Left ventricle myocardium inferior (tissue), 1 donor: ENCODE measurements at regions not wholly inside any gene's neighbourhood (a gene's known extent, or its start where the extent isn't known, plus 50 kb on each side); places are given as distances from the start of the nearest gene placed in this dataset.

Experiments
- DNase-seq: peaks from one replicate; pipeline ENCODE4 v3.0.0-alpha.2; 2020
- H3K27ac ChIP-seq: fragments of 200-600 bp; replicated peaks from 2 replicates; pipeline ENCODE4 v1.8.0; 2021
- H3K27me3 ChIP-seq: fragments of 200-600 bp; 2 replicates; pipeline ENCODE4 v1.8.0; 2021; ENCODE audit warnings: low read depth
- H3K36me3 ChIP-seq: fragments of 200-600 bp; 2 replicates; pipeline ENCODE4 v1.8.0; 2021
- H3K4me1 ChIP-seq: fragments of 200-600 bp; 2 replicates; pipeline ENCODE4 v1.8.0; 2021
- H3K4me3 ChIP-seq: fragments of 200-600 bp; 2 replicates; pipeline ENCODE4 v1.8.0; 2021; ENCODE audit warnings: mild to moderate bottlenecking, moderate library complexity
- H3K9me3 ChIP-seq: fragments of 200-600 bp; replicated peaks from 2 replicates; pipeline ENCODE4 v1.8.0; 2021
- intact Hi-C: fragments of 100-400 bp; cut with micrococcal nuclease; formaldehyde crosslinking; loops from one replicate; pipeline ENCODE4 v1.11.0; 2022
- TF ChIP-seq, protein P1 (sequence below): fragments of 200-600 bp; IDR thresholded peaks from 2 replicates; pipeline ENCODE4 v1.8.0; 2021; ENCODE audit warnings: antibody characterized with exemption, mild to moderate bottlenecking, borderline replicate concordance
- donor health status: DM: no; HTN: yes; CAD: no; lungs with severe emphysema.

DNA sequence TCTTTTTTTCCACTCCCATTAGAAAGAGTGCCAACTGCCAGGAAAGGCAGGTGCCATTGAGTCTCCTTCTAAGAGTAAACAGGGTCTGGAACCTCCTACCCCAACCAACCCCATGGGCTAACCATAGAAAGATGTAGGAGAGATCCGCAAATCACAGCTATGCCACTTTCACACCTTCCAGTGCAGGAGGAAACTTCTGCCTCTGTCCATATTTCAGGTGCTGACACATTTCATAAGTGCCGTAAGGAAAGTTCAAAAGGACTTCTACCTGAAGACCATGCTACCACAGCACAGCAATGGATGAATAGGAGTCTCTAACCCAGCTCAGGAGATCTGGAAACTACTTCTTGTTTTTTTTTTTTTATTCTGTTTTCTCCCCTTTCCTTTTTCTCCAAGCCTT, 145.8 kb downstream of the FBXO8 start:
- no peak overlapping the region for H3K4me3 ChIP-seq
- H3K36me3 ChIP-seq: no peaks in the 10 kb centered on the region
- no peak for DNase-seq
- H3K27me3 ChIP-seq: no peaks in the 10 kb centered on the region
- intact Hi-C loops: no loop called here
- TF ChIP-seq, protein P1, sequence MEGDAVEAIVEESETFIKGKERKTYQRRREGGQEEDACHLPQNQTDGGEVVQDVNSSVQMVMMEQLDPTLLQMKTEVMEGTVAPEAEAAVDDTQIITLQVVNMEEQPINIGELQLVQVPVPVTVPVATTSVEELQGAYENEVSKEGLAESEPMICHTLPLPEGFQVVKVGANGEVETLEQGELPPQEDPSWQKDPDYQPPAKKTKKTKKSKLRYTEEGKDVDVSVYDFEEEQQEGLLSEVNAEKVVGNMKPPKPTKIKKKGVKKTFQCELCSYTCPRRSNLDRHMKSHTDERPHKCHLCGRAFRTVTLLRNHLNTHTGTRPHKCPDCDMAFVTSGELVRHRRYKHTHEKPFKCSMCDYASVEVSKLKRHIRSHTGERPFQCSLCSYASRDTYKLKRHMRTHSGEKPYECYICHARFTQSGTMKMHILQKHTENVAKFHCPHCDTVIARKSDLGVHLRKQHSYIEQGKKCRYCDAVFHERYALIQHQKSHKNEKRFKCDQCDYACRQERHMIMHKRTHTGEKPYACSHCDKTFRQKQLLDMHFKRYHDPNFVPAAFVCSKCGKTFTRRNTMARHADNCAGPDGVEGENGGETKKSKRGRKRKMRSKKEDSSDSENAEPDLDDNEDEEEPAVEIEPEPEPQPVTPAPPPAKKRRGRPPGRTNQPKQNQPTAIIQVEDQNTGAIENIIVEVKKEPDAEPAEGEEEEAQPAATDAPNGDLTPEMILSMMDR: no peak
- H3K9me3 ChIP-seq: no peaks in the 10 kb centered on the region
- no peaks in the 10 kb centered on the region for H3K4me1 ChIP-seq
- no peak overlapping the region for H3K27ac ChIP-seq

DNA sequence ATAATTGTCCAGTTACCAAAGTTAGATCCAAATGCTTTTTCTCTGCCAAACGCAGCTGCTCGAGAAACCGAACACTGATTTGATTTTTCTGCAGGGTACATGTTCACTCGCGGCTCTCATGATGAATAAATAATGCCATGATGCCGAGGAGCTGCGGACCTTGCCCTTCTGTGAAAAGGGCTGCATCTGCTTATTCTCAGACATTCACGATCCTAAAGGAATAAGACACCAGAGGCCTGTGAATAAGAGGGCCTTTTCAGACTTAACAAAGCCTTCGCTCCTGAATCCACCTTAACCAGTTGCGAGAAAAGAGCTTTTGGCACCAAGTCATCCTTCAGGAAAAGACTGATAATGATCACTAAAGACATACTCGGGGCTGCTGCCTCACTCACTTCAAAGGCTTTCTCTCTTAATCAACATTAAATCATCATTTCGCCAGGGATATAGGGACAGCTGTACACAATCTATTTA, 147.5 kb downstream of the FBXO8 start:
- peak overlapping the region; percentile 20 for H3K27ac ChIP-seq
- DNase-seq: no peak
- intact Hi-C loops: no loop called here
- H3K4me1 ChIP-seq: no peaks in the 10 kb centered on the region
- H3K36me3 ChIP-seq: no peaks in the 10 kb centered on the region
- H3K9me3 ChIP-seq: no peaks in the 10 kb centered on the region
- TF ChIP-seq, protein P1: no peak
- no peaks in the 10 kb centered on the region for H3K27me3 ChIP-seq
- peak overlapping the region; percentile 58 for H3K4me3 ChIP-seq

DNA sequence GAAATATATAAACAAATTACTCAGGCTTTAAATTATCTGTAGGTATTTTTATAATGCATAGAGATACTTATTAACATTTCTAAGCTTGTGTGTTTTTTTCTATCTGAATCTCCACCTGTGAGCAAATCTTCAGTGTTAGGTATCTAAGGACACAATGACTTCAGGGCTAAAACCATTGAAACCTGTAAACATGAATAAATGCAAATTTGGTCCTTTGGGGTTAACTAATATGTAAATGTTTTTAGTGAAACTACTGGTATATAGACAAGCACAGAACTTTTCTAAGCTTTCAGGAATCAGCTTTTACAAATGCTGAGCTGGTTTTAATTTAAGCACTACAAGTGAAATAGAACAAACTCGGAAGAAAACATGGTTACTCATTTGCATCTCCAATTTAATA, 147.9 kb downstream of the FBXO8 start:
- Histone ChIP-seq H3K36me3 (no peaks in the 10 kb centered on the region), H3K9me3 (no peaks in the 10 kb centered on the region), H3K27me3 (no peaks in the 10 kb centered on the region), H3K4me1 (no peaks in the 10 kb centered on the region), H3K4me3 (peak overlapping the region; percentile 58), H3K27ac (peak overlapping the region; percentile 20)
- intact Hi-C loops: no loop called here
- TF ChIP-seq, protein P1: no peak
- DNase-seq: no peak

DNA sequence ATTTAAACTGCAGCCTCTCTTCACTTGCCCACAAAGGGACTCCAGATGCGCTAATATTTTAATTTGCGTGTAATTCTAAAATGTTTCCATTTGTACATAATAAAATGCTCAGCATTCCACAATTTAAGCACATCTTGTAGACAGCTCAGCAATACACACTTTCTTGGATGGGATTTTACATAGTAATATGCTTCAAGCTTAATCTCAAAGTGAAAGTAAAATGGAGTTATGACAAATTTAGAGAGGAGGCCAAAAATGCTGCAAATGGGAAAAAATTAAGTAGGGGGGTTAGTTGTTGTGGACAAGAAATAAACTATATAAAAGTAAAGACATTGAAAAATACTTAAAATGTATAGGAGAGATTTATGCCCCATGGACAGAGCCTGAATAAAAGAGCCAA, 149.1 kb downstream of the FBXO8 start:
- Histone ChIP-seq H3K36me3 (no peaks in the 10 kb centered on the region), H3K27me3 (no peaks in the 10 kb centered on the region), H3K9me3 (no peaks in the 10 kb centered on the region), H3K4me3 (peak overlapping the region; percentile 31), H3K27ac (no peak overlapping the region), H3K4me1 (no peaks in the 10 kb centered on the region)
- intact Hi-C loops: no loop called here
- TF ChIP-seq, protein P1: no peak
- DNase-seq: no peak

DNA sequence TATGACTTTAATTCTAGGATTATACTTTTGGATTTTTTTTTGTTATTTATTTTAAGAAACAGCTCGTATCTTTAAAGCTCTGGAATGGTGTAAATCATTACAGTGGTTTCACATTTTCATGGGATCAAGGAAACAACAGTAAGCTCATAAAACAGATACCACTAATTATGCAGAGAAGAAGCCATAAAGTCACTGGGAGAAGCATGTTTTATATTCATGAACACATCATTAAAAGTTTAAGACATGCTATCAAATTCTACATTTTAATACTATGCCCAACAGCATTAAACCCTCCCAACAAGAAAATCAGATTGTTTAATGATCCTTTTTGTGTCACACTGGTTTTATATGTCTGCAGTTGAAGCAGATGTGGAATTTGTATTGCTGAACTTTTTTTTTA, 149.9 kb downstream of the FBXO8 start:
- Histone ChIP-seq H3K27me3 (no peaks in the 10 kb centered on the region), H3K4me1 (no peaks in the 10 kb centered on the region), H3K4me3 (no peak overlapping the region), H3K36me3 (no peaks in the 10 kb centered on the region), H3K9me3 (no peaks in the 10 kb centered on the region), H3K27ac (no peak overlapping the region)
- intact Hi-C loops: no loop called here
- DNase-seq: no peak
- TF ChIP-seq, protein P1: no peak

DNA sequence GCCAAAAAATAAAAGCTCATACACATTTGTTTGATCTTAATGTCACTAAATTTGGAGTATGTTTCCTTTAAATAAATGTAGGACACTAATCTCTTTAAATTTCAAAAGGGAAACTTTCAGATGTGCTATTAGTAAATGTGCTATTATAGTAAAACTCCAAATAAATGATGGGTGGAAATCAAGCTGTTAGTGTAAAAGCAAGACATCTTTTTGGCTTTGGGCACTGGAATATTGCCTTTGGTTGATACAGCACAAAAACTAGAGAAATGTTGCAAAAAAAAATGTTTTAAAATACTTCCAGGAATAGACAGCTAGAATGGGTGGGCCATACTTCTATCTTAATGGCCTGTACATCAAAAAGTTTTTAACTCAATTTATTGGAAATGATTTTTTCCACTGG, 151.6 kb downstream of the FBXO8 start:
- Histone ChIP-seq H3K4me1 (no peaks in the 10 kb centered on the region), H3K36me3 (no peaks in the 10 kb centered on the region), H3K27me3 (no peaks in the 10 kb centered on the region), H3K27ac (no peak overlapping the region), H3K9me3 (no peaks in the 10 kb centered on the region), H3K4me3 (no peak overlapping the region)
- intact Hi-C loops: no loop called here
- no peak for DNase-seq
- TF ChIP-seq, protein P1: no peak
